Right lobe of liver (tissue), 4 donors: ENCODE measurements at regions not wholly inside any gene's neighbourhood (a gene's known extent, or its start where the extent isn't known, plus 50 kb on each side); places are given as distances from the start of the nearest gene placed in this dataset.

ENCODE experiments used
- POLR2A ChIP-seq: fragments of 450-650 bp; IDR thresholded peaks from one replicate; pipeline ENCODE4 v1.6.1; 2017; ENCODE audit warnings: antibody characterized with exemption, mild to moderate bottlenecking
- TF ChIP-seq, protein P1 (sequence below), 4 donors: fragments of 200-600 bp in 3 of 4; fragments of 450-650 bp in 1 of 4; IDR thresholded peaks; one replicate each; pipeline versions ENCODE4 v1.5.1 to v1.8.0; 2016 to 2022; ENCODE audit warnings: antibody characterized with exemption in 4 of 4, mild to moderate bottlenecking in 2 of 4
- donor health status: DM: no; HTN: no; CAD: no.
- donor health status: DM: no; HTN: no; CAD: no.
- donor health status: DM: no; HTN: yes; CAD: no.

GRCh38 chr14:98928418-98928817, 343.6 kb downstream of the BCL11B start:
- TF ChIP-seq, protein P1, sequence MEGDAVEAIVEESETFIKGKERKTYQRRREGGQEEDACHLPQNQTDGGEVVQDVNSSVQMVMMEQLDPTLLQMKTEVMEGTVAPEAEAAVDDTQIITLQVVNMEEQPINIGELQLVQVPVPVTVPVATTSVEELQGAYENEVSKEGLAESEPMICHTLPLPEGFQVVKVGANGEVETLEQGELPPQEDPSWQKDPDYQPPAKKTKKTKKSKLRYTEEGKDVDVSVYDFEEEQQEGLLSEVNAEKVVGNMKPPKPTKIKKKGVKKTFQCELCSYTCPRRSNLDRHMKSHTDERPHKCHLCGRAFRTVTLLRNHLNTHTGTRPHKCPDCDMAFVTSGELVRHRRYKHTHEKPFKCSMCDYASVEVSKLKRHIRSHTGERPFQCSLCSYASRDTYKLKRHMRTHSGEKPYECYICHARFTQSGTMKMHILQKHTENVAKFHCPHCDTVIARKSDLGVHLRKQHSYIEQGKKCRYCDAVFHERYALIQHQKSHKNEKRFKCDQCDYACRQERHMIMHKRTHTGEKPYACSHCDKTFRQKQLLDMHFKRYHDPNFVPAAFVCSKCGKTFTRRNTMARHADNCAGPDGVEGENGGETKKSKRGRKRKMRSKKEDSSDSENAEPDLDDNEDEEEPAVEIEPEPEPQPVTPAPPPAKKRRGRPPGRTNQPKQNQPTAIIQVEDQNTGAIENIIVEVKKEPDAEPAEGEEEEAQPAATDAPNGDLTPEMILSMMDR (IDR thresholded peaks at IDR 0.05), result no peak
- TF ChIP-seq POLR2A, result no peak
